Liver (tissue), 3 donors: ENCODE measurements at regions not wholly inside any gene's neighbourhood (a gene's known extent, or its start where the extent isn't known, plus 50 kb on each side); places are given as distances from the start of the nearest gene placed in this dataset.

Experiments used
- MAX ChIP-seq: IDR thresholded peaks from 2 replicates; pipeline ENCODE4 v1.6.1; 2016; ENCODE audit warnings: antibody characterized with exemption
- RAD21 ChIP-seq, 2 donors: IDR thresholded peaks; 2 replicates each; pipeline ENCODE4 v1.6.1; 2016; ENCODE audit warnings: antibody characterized with exemption in 2 of 2, mild to moderate bottlenecking in 2 of 2
- RXRA ChIP-seq, 2 donors: IDR thresholded peaks; 2 replicates each; pipeline ENCODE4 v1.6.1; 2017 to 2018; ENCODE audit warnings: antibody characterized with exemption in 2 of 2, mild to moderate bottlenecking in 1 of 2
- SP1 ChIP-seq: IDR thresholded peaks from 2 replicates; pipeline ENCODE4 v1.6.1; 2018; ENCODE audit warnings: antibody characterized with exemption, mild to moderate bottlenecking
- YY1 ChIP-seq: IDR thresholded peaks from 2 replicates; pipeline ENCODE4 v1.6.1; 2016; ENCODE audit warnings: antibody characterized with exemption, mild to moderate bottlenecking
- TF ChIP-seq, protein P1 (sequence below): fragments of 150-350 bp; IDR thresholded peaks from 2 replicates; pipeline ENCODE4 v1.5.1; 2017; ENCODE audit warnings: improper control_type of control experiment, low read depth, low read length; ENCODE audit not compliant: missing input control
- TF ChIP-seq, protein P2 (sequence below): IDR thresholded peaks from 2 replicates; pipeline ENCODE4 v1.6.1; 2016; ENCODE audit warnings: antibody characterized with exemption
- donor health status: healthy.
- donor health status: healthy.

DNA sequence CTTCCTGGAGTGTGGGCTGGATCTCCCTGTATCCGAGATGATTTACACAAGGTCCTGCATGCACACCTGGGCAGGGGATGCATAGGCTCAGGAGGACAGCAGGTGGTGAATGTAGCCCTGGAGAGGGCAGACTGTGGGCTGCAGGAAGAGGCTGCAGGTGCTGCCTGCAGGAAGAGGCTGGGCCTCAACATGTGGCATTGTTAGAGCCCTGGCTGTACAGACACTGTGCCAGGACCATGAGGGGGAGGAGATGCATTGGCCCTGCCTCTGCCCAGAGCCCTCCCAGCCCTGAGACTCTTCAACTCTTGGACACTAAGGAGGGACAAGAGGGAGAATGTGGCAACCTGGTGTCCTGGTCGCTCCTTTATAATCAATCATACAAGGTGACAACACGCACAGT lies 392.8 kb downstream of the TNS1 start:
- TF ChIP-seq, protein P1, sequence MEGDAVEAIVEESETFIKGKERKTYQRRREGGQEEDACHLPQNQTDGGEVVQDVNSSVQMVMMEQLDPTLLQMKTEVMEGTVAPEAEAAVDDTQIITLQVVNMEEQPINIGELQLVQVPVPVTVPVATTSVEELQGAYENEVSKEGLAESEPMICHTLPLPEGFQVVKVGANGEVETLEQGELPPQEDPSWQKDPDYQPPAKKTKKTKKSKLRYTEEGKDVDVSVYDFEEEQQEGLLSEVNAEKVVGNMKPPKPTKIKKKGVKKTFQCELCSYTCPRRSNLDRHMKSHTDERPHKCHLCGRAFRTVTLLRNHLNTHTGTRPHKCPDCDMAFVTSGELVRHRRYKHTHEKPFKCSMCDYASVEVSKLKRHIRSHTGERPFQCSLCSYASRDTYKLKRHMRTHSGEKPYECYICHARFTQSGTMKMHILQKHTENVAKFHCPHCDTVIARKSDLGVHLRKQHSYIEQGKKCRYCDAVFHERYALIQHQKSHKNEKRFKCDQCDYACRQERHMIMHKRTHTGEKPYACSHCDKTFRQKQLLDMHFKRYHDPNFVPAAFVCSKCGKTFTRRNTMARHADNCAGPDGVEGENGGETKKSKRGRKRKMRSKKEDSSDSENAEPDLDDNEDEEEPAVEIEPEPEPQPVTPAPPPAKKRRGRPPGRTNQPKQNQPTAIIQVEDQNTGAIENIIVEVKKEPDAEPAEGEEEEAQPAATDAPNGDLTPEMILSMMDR = no peak
- TF ChIP-seq RAD21 (IDR thresholded peaks at IDR 0.05) (no peak), RXRA (IDR thresholded peaks at IDR 0.05) (no peak), MAX (no peak), SP1 (no peak), YY1 (no peak)
- TF ChIP-seq, protein P2, sequence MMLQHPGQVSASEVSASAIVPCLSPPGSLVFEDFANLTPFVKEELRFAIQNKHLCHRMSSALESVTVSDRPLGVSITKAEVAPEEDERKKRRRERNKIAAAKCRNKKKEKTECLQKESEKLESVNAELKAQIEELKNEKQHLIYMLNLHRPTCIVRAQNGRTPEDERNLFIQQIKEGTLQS = no peak
